Forelimb muscle (tissue), 1 donor: ENCODE measurements at regions not wholly inside any gene's neighbourhood (a gene's known extent, or its start where the extent isn't known, plus 50 kb on each side); places are given as distances from the start of the nearest gene placed in this dataset.
"Not testable (repeated sequence)": the region's sequence is repeated elsewhere in the genome, so short reads cannot be mapped to it uniquely, and the experiment has no call there.

Source experiments
- DNase-seq: peaks from one replicate; pipeline ENCODE4 v3.0.0-alpha.2; 2013; ENCODE audit warnings: low read depth

DNA sequence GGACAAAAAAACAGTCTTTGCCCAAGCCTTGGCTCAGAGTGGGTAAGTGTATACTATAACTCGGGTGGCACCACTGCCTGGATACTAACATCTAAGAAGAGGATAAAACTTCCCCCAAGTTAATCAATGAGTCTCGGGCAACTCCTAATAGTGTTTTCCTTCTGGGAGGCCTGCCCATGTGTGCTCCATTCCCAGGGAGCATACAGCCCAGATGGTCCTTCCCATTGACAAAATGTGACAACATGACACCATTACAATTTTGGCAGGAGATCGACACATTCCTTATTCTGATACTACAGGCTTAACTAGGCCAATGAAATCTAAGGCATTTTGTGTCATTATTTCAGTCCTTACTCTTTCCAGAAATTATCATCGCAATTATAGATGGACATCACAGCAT, 52.7 kb upstream of the CRIM1 start:
- DNase-seq, result no peak

DNA sequence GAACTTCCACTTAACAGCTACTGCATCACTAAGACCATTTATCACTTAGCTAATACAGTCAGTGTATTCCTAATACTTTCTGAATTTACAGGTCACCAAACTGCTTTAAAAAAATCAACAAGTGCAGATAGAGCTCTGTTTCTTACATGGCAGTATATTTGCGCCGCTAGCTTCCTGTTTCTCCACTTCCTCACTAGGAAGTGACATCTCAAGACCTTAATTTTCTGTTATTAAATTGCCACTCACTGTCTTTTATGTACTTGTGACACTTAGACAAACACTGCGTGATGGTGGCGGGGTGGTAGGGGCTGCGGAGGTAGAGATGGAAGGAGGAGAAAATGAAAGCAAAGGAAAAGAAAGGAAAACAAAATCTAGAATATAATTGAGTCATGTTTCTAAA, 53.7 kb upstream of the CRIM1 start:
- DNase-seq, result no peak

GRCh38 chr2:36300697-36301096, 54.9 kb upstream of the CRIM1 start:
- DNase-seq, result no peak

DNA sequence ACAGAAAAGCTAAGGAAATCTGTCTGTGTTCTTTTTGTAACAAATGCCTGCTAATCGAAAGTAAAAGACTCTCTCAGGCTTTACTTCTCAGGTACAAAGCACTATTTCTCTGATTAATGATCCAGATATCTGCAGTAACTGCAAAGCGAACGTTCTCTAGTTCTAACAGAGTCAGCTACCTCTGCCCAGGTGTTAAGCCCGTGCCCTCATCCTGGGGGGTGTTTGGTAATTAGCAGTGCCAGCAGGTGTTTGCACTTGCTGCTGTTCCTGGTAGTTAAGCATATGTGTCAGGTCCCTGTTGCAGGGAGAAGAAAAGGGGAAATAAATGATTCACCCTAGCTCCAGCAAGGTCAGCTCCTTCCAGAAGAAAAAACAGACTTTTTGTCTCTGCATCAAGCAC, 58.8 kb upstream of the CRIM1 start:
- DNase-seq, result no peak

DNA sequence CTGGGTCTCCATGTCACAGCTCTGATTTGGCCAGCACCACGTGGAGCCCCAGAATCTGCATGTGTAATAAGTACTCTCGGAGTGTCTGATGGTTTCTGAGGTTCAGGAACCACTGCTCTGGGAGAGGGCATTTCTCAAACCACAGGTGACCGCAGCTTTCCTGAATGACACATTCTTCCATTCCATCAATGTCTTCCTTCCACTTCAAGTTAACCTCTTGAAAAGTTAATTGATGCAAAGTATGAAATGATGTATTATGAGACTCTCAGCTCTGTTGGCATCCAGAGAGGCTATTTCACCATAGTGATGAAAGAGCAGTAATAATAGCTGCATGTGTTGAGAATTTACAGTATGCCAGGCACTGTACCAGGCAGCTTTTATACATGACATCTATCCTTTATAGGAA, 61.3 kb upstream of the CRIM1 start:
- no peak for DNase-seq

GRCh38 chr2:36290306-36290856, 65.2 kb upstream of the CRIM1 start:
- DNase-seq, result no peak

- DNase-seq, result no peak
Observed at GRCh38 chr2:36289731-36290130, 65.8 kb upstream of the CRIM1 start.

DNA sequence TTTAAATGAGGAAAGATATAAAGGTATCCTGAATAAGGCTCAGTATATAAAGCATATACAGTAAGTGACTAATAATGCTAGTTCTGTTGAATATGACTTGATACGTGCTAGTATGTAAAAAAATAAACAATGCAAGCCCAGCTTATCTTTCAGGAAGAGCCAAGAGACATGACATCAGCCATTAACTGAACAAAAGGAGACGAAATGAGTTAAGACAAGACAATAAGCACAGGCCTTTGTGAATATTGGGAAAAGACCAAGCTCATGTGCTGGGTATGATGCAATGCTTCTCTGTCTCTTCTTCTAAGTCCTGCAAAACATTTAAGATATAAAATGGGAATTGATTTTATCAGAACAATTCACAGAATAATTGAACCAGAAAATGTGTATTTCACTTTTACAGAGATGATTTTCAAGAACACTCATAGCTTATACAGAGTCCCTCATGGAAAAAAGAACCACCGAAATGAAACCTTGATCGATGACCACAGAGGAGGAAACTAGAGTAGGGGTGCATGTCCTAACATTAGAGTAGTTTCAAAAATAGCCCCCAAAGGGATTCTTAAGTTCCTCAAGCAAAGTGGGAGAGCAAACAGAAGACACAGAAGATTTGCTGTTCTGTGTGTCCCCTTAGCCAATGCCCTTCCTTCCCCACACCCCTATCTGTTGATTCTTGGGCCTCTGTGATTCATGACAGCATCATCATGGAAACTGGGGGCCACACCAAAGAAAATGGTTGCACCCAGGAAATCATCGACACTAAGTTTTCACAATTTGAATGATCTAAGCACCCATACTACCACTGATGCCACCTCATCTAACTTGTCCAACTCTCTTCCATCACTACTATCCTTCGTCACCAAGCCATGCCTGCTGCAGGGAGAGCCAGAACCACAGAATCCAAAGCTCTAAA, 68.0 kb upstream of the CRIM1 start:
- DNase-seq, result no peak

DNA sequence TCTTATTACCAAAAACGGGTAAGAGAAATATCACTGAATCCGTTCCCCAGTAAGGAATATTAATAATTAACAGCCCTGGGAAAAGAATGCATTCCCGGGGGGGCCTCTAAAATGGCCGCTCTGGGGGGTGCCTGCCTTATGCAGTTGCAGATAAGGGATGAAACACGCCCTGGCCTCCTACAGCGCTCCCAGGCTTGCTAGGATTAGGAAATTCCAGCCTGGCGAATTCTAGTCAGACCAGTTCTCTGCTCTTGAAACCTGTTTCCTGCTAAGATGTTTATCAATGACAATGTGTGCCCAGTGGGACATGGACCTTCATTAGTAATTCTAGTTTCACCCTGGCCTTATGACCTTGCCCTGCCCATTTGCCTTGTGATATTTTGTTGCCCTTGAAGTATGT, 76.1 kb upstream of the CRIM1 start:
- not testable (repeated sequence) for DNase-seq

GRCh38 chr2:36277881-36278523, 77.6 kb upstream of the CRIM1 start:
- no peak for DNase-seq

DNA sequence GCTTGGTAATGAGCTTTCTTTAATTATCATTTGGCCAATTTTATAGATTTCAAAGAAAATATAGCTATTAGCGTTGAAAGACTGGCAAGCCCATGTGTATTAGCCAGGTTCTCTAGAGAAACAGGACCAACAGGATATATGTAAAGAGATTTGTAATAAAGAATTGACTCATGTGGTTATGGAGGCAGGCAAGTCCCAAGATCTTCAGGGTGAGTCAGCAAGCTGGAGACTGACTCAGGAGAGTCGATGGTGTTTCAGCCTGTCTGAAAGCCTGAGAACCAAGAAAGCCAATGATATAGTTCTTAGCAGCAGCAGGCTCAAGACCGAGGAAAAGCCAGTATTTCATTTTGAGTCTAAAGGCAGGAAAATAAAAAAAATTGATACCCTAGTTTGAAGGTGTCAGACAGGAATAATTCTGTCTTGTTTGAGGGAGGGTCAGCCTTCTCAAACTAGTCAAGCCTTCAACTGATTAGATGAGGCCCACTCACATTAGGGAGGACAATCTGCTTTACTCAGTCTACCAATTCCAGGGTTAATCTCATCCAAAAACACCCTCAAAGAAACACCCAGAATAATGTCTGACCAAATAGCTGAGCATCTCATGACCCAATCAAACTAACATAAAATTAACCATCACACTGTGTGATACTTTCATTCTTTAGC, 78.3 kb upstream of the CRIM1 start:
- no peak for DNase-seq

- no peak for DNase-seq
Observed at GRCh38 chr2:36271266-36271665, 84.3 kb upstream of the CRIM1 start.

DNA sequence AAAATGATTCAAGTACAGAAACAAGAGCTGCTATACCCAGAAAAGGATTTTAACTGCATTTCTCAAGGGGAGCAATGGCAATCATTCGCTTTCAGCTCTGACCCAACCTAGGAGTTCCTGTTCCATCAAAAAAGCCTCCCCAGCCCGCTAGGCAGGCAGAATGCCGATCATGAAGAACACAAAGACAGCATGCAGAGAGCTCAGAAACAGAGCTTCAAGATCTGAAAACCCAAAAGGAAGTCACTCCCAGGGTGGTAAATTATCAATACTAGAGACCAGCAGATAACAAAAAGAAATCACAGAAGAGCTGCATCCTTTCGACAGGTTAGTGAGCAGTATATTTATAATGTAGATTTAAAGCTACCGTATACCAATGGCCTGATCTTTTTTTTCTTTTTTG, 84.8 kb upstream of the CRIM1 start:
- DNase-seq, result no peak

DNA sequence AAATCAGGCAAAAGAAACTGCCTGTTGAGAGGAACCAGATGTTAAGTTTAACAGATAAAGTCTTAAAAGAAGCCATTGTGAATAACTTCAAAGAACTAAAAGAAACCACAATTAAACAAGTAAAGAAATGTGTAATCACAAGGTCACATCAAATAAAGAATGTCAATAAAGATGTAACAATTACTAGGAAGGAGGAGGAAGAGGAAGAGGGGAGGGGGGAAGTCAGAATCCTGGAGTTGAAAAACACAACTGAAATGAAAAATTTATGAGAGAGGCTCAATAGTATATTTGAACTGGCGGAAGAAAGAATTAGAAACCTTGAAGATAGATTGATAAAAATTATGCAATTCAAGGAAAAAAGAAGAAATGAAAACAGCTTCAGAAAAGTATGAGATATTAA, 88.4 kb upstream of the CRIM1 start:
- no peak for DNase-seq

DNA sequence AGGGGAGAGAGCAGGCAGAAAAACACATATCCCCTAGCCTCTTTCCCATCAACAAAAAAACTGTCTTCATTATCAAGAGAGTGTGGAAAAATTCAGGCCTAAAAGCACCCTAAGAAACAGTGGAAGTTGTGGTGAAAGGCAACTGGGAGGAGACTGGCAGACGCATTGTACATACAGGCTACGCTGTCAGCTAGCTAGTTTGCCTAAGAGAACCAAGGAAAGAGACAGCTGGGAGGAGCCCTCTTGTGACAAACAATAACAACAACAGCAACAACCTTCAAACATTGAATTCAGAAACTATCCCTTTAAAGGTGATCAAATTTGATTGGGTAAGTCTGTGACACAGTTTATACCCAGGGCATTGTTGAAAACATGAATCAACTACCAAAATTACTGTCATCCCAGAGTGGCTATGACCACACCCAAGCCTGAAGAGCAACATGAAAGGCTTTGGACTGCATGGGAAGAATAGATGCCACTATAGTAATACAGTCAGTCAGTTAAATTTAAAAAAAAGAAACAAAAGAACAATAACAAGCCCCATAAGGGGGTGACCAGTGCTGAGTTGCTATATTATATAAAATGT, 88.9 kb upstream of the CRIM1 start:
- DNase-seq, result no peak

- DNase-seq, result no peak
Observed at GRCh38 chr2:36262581-36262980, 93.0 kb upstream of the CRIM1 start.

DNA sequence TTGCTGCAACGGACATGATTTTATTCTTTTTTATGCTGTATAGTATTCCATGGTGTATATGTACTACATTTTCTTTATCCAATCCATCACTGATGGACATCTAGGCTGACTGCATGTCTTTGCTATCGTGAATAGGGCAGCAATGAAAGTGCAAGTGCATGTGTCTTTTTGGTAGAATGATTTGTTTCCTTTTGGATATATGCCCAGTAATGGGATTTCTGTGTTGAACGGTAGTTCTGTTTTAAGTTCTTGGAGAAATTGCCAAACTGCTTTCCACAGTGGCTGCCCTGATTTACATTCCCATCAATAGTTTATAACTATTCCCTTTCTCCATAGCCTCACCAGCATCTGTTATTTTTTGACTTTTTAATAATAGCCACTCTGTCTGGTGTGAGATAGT, 99.7 kb upstream of the CRIM1 start:
- no peak for DNase-seq

DNA sequence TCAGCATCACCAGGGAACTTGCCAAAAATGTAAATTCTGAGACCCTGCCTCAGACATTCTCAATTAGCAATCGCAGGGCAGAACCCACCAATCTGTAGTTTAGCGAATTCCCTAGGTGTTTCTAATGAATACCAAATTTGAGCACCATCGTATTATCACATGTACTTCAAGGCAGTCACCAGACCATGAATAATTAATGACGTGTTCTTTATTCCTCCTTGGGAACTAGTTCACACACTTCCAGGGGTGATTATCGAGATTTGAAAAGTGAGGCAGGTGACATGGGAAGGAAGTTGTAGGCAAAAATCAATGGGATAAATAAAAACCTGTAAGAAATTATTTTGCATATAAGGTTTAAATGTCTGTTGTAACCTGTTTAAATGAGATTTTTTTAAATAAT, 102.5 kb upstream of the CRIM1 start:
- no peak for DNase-seq

DNA sequence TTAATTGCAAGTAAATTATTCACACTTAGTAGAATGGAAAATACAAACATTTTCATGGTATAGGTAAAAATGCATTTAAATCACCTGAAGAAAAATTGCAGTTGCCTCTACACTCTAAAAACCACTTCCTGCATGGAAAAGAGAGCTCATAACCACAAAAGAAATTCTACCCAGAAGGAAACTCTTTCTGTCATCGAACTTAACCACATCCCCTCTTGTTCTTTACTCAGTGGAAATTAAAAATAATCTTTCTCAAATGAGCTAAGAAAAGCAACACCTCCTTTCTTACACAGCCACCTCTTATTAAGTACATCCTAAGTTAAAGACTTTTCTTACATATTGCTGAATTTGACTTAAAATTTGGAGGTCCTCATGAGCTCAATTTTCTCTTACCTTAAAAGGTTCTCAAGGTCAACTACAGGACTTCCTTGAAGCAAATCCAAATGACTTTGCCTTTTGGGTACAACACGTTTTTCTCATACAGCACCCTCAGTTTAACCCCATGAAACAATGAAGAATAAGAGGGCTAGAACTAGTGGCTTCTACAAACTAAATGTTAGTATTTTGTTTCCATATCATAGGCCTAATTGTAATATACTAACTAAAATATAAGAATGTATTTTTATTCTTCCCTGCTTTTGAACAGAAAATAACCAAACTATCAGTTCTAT, 109.1 kb upstream of the CRIM1 start:
- no peak for DNase-seq

GRCh38 chr2:36245651-36246050, 109.9 kb upstream of the CRIM1 start:
- no peak for DNase-seq

DNA sequence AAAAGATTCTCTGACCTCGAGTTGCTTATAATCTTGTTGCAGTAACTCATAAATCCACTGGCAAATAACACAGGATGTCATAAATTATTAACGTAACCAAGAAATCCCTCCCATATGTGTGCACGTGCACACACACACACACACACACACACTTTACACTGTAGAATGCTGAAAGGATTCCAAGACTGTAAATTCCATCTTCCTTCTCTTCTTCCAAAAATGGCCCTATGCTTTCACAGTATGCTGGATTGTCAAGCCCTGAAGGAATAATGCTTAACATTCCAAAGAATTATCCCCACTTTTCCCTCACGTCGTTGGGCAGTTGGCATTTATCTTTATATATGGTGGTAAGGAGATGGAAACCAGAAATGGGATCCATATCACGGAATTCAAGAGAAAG, 117.5 kb upstream of the CRIM1 start:
- DNase-seq, result no peak

DNA sequence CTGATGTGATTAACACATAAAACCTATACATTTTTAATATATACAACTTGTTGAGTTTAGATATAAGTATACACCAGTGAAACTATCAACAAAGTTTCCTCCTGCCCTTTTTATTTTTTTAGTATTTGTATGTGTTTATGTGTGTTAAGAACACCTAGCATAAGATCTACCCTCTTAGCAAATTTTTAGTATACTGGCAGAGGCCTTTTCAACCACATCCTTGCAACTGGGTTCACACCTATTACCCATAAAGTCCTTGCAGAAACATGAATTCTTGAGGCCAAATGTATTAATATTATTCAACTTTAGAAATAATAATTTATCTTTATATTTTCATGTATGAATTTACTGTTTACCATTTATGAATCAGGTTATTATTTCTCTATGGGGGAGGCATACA, 119.7 kb upstream of the CRIM1 start:
- DNase-seq, result no peak
